Lower leg skin (tissue), 3 donors: ENCODE measurements at regions not wholly inside any gene's neighbourhood (a gene's known extent, or its start where the extent isn't known, plus 50 kb on each side); places are given as distances from the start of the nearest gene placed in this dataset.

Experiments
- CTCF ChIP-seq, 3 donors: fragments of 450-650 bp; IDR thresholded peaks; one replicate each; pipeline ENCODE4 v1.5.1; 2016; ENCODE audit warnings: antibody characterized with exemption in 3 of 3, mild to moderate bottlenecking in 3 of 3, moderate library complexity in 2 of 3
- POLR2A ChIP-seq, 2 donors: fragments of 450-650 bp; IDR thresholded peaks; one replicate each; pipeline ENCODE4 v1.6.1; 2016 to 2017; ENCODE audit warnings: antibody characterized with exemption in 2 of 2, mild to moderate bottlenecking in 1 of 2, moderate library complexity in 1 of 2

DNA sequence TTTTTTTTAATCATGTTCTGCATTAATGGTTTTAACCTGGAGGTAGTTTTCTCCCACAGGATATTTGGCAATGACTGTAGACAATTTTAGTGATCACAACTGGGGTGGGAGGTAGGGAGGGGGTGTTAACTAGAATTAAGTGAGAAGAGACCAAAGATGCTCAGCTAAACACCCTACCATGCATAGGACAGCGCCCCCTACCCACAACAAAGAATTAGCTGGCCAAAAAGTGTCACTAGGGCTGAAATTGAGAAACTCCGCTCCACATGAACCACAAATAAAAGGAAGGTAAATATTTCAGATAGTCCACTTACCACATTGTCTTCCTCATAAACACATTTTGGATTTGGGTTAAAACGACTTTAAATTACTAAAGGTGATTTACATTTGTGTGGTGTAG is 942.6 kb downstream of the SUCLG1 start:
- TF ChIP-seq CTCF (IDR thresholded peaks at IDR 0.05) = no peak
- TF ChIP-seq POLR2A (IDR thresholded peaks at IDR 0.05) = no peak
